Lower leg skin (tissue), 4 donors: ENCODE measurements at regions not wholly inside any gene's neighbourhood (a gene's known extent, or its start where the extent isn't known, plus 50 kb on each side); places are given as distances from the start of the nearest gene placed in this dataset.

Experiments
- DNase-seq, 2 donors: peaks; one replicate each; pipeline ENCODE4 v3.0.0-alpha.2; 2019; ENCODE audit warnings: low spot score in 2 of 2
- H3K4me3 ChIP-seq: fragments of 200-600 bp; sonication (generic); 2 replicates; pipeline ENCODE4 v1.5.1; 2017; ENCODE audit warnings: mild to moderate bottlenecking, low read depth; ENCODE audit not compliant: poor library complexity, severe bottlenecking
- CTCF ChIP-seq, 3 donors: fragments of 450-650 bp; IDR thresholded peaks; one replicate each; pipeline ENCODE4 v1.5.1; 2016; ENCODE audit warnings: antibody characterized with exemption in 3 of 3, mild to moderate bottlenecking in 3 of 3, moderate library complexity in 2 of 3
- POLR2A ChIP-seq, 2 donors: fragments of 450-650 bp; IDR thresholded peaks; one replicate each; pipeline ENCODE4 v1.6.1; 2016 to 2017; ENCODE audit warnings: antibody characterized with exemption in 2 of 2, mild to moderate bottlenecking in 1 of 2, moderate library complexity in 1 of 2
- WGBS, 2 donors: methylation state at CpG; one replicate each; pipeline ENCODE4 v1.1.5; 2018; 5-methylcytosine and 5-hydroxymethylcytosine counted together
- intact Hi-C: fragments of 100-400 bp; cut with DNase I; formaldehyde crosslinking; loops from one replicate; pipeline ENCODE4 v1.15.0; 2023; ENCODE audit warnings: low total_unique reads

DNA sequence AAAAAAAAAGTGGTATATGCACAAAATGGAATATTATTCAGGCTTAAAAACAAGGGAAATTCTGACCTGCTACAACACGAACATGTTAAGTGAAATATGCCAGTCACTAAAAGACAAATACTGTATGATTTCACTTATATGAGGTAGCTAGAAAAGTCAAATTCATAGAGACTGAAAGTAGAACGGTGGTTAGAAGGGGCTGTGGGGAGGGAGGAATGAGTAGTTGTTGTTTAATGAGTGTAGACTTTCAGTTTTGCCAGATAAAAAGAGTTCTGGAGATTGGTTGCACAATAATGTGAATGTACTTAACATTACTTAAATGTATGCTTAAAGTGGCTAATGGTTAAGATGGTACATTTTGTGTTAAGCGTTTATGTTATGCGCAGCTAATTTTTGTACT is 79.5 kb upstream of the IL12B start:
- 86 to 90% methylated on average over 4 of the region's 4 CpGs for WGBS, 2 donors
- TF ChIP-seq CTCF (IDR thresholded peaks at IDR 0.05) (no peak), POLR2A (IDR thresholded peaks at IDR 0.05) (no peak)

DNA sequence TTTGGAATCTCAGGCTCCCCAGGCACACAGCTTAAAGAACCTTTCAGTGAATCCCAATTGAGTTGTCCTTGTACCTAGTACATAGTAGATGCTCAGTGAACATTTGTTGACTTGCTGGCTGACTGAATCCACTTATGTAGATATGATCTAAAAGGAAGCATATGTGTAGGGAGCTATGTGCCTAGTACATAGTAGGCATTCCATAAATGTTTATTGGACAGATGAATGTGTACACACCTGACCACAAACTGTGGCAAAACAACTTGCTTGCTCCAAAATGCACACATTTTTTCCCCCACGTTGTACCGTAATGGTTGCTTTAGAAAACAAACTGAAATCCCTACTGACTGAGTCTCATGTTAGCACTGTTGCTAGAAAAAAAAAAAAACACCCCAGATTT is 80.2 kb upstream of the IL12B start:
- no peak overlapping the region for H3K4me3 ChIP-seq
- DNase-seq: no peak
- WGBS, 2 donors: 86 to 98% methylated on average over 2 of the region's 2 CpGs
- intact Hi-C loops: no loop called here
- no peak for TF ChIP-seq POLR2A (IDR thresholded peaks at IDR 0.05)

More for the DNA sequence above, 79.5 kb upstream of the IL12B start:
- intact Hi-C loops: no loop called here
- no peak for DNase-seq
- no peak overlapping the region for H3K4me3 ChIP-seq

DNA sequence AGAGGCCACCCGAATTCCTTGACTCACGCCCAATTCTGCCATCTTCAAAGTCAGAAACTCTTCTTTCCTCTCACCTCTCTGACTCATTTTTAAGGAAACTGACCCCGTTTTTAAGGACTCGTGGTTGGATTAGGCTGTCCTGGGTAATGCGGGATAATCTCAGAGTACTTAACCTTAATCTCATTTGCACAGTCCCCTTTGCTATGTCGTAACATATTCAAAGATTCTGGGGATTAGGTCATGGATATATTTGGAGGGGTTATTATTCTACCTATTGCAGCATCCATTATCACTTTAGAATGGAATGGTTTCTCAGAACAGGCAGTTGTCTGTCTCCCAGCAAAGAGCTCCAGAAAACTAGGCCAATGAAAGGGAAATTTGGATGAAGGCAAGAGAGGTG is 80.8 kb upstream of the IL12B start:
- no peak overlapping the region for H3K4me3 ChIP-seq
- DNase-seq: no peak
- intact Hi-C loops: no loop called here
- no peak for TF ChIP-seq CTCF (IDR thresholded peaks at IDR 0.05)
- no peak for TF ChIP-seq POLR2A (IDR thresholded peaks at IDR 0.05)
- 78 to 83% methylated on average over 6 of the region's 6 CpGs for WGBS, 2 donors

DNA sequence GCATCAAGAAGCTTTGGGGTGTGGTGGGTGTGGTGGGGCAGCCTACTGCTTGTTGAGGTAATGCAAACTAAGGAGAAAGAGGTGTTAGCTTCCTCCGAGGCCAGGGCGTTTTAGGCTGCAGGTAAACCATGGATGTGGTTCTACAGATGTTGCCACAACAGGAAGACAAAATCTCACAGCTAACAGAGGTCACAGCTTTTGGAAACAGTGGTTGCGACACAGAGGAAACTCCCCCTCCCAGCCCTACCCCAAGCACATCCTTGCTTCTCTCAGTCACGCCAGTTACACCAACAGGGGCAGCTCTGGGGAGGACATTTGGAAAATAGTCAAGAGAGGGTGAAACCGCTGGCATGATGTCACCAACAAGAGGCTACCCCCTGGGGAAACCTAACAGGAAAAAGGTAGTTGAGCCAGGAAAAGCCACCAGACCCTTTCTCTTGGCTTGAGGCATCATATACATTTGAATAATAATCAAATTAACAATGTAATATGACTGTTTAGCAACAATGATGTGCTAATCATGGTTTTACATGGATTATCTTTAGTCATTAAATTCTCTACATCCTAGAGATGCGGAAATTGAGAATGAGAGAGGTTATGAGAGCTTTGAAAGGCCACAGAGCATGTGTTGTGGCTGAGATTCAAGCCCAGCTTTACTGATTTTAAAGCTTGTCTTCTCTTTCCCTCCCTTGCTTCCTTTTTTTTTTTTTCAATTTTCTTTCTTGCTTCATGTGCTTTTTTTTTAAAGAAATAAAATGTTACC is 82.2 kb upstream of the IL12B start:
- no peak overlapping the region for H3K4me3 ChIP-seq
- TF ChIP-seq POLR2A (IDR thresholded peaks at IDR 0.05): no peak
- intact Hi-C loops: no loop called here
- 70 to 71% methylated on average over 6 of the region's 6 CpGs for WGBS, 2 donors
- peak in 1 of 2 donors; percentile 19 for DNase-seq

DNA sequence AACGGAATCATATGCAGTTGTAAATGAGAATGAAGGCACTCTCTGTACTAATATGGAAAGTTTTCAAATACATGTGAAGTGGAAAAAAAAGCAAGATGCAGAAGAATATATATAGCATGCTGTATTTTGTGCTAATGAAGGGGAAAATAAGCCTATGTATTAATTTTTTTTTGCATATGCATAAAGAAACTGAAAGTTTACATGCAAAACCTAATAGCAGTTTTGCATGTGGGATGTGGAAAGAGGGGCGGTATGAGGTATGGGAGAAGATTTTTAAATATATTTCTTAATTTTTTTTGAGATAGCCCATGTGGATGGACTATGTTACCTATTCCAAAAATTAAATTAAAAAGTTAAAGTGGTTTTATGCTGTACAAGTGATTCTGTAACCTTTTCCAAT is 83.7 kb upstream of the IL12B start:
- 90% methylated on average over 2 of the region's 2 CpGs for WGBS, 2 donors
- intact Hi-C loops: no loop called here
- H3K4me3 ChIP-seq: no peak overlapping the region
- no peak for DNase-seq
- TF ChIP-seq CTCF (IDR thresholded peaks at IDR 0.05) (no peak), POLR2A (IDR thresholded peaks at IDR 0.05) (no peak)

GRCh38 chr5:159415301-159415937 is 85.1 kb upstream of the IL12B start:
- intact Hi-C loops: no loop called here
- no peak overlapping the region for H3K4me3 ChIP-seq
- WGBS, 2 donors: 57 to 66% methylated on average over 11 of the region's 11 CpGs
- TF ChIP-seq CTCF (IDR thresholded peaks at IDR 0.05): no peak
- DNase-seq: no peak

- TF ChIP-seq CTCF (IDR thresholded peaks at IDR 0.05) (no peak), POLR2A (IDR thresholded peaks at IDR 0.05) (no peak)
- no peak for DNase-seq
- 94 to 95% methylated on average over 6 of the region's 6 CpGs for WGBS, 2 donors
- intact Hi-C loops: no loop called here
- H3K4me3 ChIP-seq: no peak overlapping the region
Observed at GRCh38 chr5:159416438-159416837, 86.2 kb upstream of the IL12B start.
